ENCODE measurements at regions not wholly inside any gene's neighbourhood (a gene's known extent, or its start where the extent isn't known, plus 50 kb on each side); places are given as distances from the start of the nearest gene placed in this dataset.

GRCh38 chr16:79302731-79303130 lies 297.8 kb downstream of the MAF start:
- no peak for DNase-seq (ENCODE audit: low read depth, low spot score)
- no peaks in the 10 kb centered on the region for H3K9me3 Mint-ChIP-seq
- H3K4me3 Mint-ChIP-seq: peak overlapping the region; percentile 10
- no peak for TF ChIP-seq CTCF (conservative IDR thresholded peaks at IDR 0.05)
- H3K27me3 Mint-ChIP-seq (ENCODE audit: low read depth): peaks cover 82% of the 10 kb centered on the region
- no peak overlapping the region for H3K27ac Mint-ChIP-seq (ENCODE audit: unreplicated experiment)
- H3K4me1 Mint-ChIP-seq: peaks cover 34% of the 10 kb centered on the region
- H3K36me3 Mint-ChIP-seq (ENCODE audit: low read depth): no peaks in the 10 kb centered on the region

GRCh38 chr16:79301051-79301450 lies 299.5 kb downstream of the MAF start:
- Mint-ChIP-seq H3K27me3 (ENCODE audit: low read depth) (peaks cover 82% of the 10 kb centered on the region), H3K27ac (ENCODE audit: unreplicated experiment) (no peak overlapping the region), H3K4me1 (peaks cover 34% of the 10 kb centered on the region), H3K4me3 (no peak overlapping the region), H3K9me3 (no peaks in the 10 kb centered on the region), H3K36me3 (ENCODE audit: low read depth) (no peaks in the 10 kb centered on the region)
- no peak for TF ChIP-seq CTCF (conservative IDR thresholded peaks at IDR 0.05)
- DNase-seq (ENCODE audit: low read depth, low spot score): no peak

- Mint-ChIP-seq H3K36me3 (ENCODE audit: low read depth) (no peaks in the 10 kb centered on the region), H3K9me3 (no peaks in the 10 kb centered on the region), H3K27ac (ENCODE audit: unreplicated experiment) (no peak overlapping the region), H3K4me1 (peaks cover 34% of the 10 kb centered on the region), H3K27me3 (ENCODE audit: low read depth) (peaks cover 78% of the 10 kb centered on the region), H3K4me3 (peak overlapping the region; percentile 16)
- peak; percentile 36 for DNase-seq (ENCODE audit: low read depth, low spot score)
- no peak for TF ChIP-seq CTCF (conservative IDR thresholded peaks at IDR 0.05)
Measured at GRCh38 chr16:79298894-79299799, 301.4 kb downstream of the MAF start.

GRCh38 chr16:79298476-79298875 lies 302.1 kb downstream of the MAF start:
- Mint-ChIP-seq H3K4me3 (no peak overlapping the region), H3K9me3 (no peaks in the 10 kb centered on the region), H3K4me1 (peaks cover 34% of the 10 kb centered on the region), H3K36me3 (ENCODE audit: low read depth) (no peaks in the 10 kb centered on the region), H3K27ac (ENCODE audit: unreplicated experiment) (no peak overlapping the region), H3K27me3 (ENCODE audit: low read depth) (peaks cover 79% of the 10 kb centered on the region)
- no peak for TF ChIP-seq CTCF (conservative IDR thresholded peaks at IDR 0.05)
- DNase-seq (ENCODE audit: low read depth, low spot score): no peak

GRCh38 chr16:79297805-79298204 lies 302.7 kb downstream of the MAF start:
- Mint-ChIP-seq H3K36me3 (ENCODE audit: low read depth) (no peaks in the 10 kb centered on the region), H3K27ac (ENCODE audit: unreplicated experiment) (no peak overlapping the region), H3K4me3 (no peak overlapping the region), H3K4me1 (peaks cover 34% of the 10 kb centered on the region), H3K27me3 (ENCODE audit: low read depth) (peaks cover 77% of the 10 kb centered on the region), H3K9me3 (no peaks in the 10 kb centered on the region)
- TF ChIP-seq CTCF (conservative IDR thresholded peaks at IDR 0.05): no peak
- no peak for DNase-seq (ENCODE audit: low read depth, low spot score)
